Ammon's horn (tissue), 1 donor: ENCODE measurements at regions not wholly inside any gene's neighbourhood (a gene's known extent, or its start where the extent isn't known, plus 50 kb on each side); places are given as distances from the start of the nearest gene placed in this dataset.

ENCODE experiments used
- DNase-seq: peaks from one replicate; pipeline ENCODE4 v3.0.0-alpha.2; 2016; ENCODE audit warnings: low spot score

- DNase-seq = no peak
Measured at GRCh38 chr11:32002311-32002710, 88.6 kb upstream of the RCN1 start.

DNA sequence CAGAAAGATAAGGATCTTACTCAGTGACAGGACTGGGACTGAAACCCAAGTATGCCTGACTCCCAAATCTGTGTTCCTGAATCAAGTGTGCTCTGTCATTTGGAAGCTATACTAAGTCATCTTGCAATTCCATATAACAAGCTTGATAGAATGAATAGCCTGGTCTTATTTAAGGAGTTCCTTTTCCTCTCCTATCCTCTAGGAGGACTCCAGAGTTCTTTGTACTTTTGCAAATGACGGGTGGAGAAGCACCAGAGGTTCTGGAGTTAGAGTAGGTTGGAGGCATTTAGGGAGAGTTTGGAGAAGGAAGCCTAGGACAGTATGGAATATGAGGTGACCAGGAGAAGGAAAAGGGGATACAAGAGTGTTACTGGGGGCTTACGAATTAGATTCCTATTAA lies 92.9 kb upstream of the RCN1 start:
- DNase-seq = no peak

DNA sequence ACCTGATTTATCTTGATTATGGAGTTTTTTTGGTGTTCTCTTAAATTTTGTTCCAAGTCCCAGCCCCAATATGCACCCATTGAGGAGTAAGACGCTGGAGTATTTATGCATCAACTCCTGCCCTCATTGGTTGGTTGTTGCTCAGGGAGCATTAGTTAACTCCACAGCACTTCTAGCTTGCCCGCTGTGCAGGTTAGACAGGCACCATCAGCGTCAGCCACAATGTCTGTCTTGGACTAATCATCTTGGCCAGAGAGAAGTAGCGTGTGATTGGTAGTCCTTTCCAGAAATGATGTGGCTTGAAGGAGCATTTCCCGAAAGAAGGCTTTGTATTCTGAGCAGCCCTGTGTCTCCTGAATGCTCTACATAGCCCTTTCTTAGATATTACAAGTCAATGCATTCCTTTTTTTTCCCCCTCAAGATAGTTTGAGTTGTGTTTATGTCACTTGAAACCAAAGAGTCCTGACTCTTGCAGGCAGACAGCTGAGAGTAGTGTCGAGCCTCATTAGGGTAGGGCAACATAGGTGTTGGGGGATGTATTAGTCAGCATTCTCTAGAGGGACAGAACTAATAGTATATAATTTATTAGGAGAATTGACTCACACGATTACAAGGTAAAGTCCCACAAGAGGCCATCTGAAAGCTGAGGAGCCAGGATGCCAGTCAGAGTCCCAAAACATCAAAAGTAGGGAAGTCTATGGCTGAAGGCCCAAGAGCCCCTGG lies 94.6 kb upstream of the RCN1 start:
- no peak for DNase-seq

DNA sequence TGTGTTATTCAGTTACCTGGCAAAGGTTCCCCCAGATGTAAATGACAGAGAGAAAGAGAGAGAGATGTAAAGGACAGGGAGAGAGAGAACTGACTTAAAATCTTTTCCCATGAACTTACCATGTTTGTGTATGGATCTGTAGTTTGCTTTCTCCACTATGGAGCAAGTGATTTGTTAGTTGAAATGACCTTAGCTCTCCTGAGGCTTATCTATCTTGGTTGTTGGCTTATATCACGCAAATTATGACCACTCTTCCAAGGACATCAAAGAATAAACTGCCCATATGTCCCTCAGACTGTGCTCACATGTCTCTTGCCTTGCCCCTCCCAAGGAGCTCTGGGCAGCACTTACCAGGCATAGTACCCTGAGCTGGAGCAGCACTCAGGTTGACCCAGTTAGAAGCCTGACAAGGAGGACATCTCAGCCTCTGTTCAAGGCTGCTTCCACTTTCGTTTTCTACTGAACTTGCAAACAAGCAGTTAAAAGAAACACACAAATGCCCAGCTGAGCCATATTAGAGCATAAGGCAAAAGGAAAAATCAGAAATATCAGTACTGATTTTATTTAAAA lies 95.3 kb upstream of the RCN1 start:
- peak; percentile 17 for DNase-seq

- DNase-seq = peak; percentile 9
Measured at GRCh38 chr11:31995032-31995431, 95.8 kb upstream of the RCN1 start.

DNA sequence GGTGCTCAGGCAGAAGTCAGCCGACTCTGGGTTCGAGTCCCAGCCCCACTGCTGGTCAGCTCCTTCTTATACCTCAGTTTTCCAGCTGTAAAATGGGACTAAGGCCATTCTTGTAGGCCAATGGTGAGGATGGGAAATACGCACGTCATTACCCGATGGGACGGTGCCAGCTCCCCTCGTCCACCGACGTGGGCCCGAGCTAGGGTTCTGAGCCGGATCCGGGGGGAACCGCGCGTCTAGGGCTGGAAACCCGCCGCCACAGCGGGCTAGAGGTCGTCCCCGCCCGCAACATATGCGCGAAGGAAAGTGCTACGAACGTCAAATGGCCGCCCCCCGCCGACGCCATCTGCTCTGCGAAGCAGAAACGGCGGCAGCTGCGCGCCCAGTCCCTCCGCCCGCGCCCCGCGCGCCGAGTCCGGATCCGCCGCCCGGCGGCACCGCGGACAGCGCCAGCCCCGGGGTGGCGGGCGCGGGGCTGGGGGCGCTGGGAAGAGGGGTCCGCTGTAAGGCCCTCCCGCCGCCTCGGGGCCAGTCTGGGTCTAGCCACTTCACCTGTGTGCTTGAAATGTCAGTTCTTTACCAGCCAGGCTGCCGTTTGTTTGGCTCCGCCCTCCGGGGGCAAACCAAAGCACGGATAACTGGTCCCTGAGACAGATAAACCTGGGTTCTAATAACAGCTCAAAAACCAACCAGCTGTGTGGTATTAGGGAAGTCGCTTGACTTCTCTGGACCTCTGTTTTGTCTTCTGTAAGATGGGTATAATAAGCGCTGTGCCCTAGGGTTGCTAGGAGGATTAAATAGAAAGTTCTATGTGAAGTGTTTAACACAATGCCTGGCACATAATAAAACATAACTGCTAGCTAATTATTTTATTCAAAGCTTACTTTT lies 103.5 kb upstream of the RCN1 start:
- no peak for DNase-seq

DNA sequence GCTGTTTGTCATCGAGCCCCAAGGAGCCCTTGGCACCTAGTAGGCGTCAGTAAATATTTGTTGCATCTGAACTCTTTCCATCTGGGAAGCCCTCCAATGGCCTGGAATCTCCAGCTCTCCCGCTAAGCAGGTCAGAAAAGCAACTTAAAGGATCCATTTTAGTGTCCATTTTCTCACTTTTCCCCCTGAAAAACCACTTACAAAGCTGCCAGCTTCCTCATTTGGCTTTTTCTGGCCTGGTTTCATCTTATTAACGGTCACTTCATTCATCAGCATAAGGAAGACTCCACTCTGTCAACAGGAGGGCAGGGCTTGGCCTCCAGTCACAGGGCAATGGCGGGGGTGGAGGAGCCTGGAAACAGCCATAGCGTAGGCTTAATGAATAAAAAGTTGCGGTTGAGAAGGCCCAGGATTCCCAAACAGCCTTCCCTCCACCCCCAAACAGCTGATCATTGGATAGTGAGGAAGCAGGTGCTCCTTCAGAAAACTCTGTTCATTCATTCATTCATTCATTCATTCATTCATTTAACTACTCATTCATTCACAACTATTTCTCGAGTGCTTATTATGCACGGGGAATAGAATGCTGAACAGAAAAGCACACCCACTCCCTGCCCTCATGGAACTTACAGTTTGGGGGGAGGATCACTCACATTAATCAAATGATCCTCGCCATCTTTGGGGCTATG lies 104.5 kb upstream of the RCN1 start:
- DNase-seq = peak; percentile 44

- no peak for DNase-seq
Measured at GRCh38 chr11:31981457-31981856, 109.4 kb upstream of the RCN1 start.

DNA sequence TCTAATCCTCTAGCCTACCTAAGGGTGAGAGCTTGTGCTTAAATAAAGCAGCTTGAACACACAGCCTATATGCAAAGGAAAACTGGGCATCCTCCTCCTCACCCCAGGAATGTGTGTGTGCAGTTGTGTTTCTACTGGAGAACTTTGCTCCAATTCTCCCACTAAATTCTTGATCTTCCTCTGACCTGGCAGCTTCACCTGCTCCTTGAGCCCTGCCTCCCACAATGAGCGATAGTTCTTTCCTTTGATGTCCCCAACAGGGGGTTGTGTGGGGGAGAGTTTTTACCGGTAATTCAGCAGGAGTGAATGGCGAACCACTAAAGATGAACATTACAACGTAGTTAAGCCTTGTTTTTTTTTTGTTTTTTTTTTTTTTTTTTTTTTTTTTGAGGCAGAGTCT lies 113.5 kb upstream of the RCN1 start:
- no peak for DNase-seq

DNA sequence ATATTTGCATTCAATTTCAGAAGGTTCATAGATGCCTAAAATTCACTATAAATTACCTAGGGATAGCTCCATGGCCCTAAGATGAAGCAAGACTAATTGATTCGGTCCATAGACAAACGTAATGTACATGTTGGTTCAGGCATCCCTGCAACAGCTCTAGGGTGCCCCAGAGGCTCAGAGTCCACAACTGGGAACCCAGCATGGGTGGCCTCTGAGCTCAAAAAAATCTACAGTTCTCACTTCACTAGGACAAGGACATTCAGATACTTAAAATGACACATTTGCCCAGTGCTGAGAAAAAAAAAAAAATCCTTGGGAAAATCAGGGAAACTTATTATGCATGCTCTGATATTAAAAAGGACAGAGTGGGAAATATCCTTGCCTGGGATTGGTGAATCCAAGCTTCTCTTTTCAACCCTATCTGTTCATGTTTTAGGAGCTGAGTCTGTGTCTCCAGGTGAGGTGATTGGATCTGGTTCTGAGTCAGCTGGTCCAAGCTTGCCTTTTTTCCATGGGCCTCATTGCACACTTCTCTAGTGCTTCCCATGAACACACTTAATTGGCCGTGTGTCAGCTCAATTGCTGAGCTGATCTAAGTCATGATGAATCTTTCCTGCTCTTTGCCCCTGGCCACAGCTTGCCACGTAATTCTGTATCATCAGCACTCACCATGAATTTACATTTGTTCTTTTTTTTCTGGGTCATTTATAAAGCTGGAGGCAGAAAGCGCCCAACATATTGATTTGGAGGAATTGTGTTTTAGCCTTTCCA lies 116.3 kb upstream of the RCN1 start:
- no peak for DNase-seq

- DNase-seq = no peak
Measured at GRCh38 chr11:31973172-31973571, 117.7 kb upstream of the RCN1 start.

DNA sequence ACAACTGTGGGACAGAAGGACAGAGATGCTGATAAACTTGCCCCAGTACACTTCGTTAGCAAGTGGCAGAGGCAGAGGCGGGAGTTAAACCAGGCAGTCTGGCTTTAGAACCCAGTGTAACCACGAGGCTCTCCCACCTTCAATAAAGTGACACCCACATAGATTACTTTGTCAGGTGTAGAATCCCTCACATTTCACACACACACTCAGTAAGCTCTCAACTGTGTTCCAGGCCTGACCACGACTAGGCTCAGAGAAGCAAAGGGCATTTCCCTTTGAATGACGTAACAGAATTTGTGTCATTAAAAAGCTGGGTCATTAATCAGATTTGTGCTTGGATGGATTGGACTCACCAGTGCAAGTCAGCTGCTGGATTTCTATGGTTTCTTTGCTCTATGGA lies 118.3 kb upstream of the RCN1 start:
- DNase-seq = no peak

GRCh38 chr11:31969359-31969702 lies 121.5 kb upstream of the RCN1 start:
- no peak for DNase-seq

DNA sequence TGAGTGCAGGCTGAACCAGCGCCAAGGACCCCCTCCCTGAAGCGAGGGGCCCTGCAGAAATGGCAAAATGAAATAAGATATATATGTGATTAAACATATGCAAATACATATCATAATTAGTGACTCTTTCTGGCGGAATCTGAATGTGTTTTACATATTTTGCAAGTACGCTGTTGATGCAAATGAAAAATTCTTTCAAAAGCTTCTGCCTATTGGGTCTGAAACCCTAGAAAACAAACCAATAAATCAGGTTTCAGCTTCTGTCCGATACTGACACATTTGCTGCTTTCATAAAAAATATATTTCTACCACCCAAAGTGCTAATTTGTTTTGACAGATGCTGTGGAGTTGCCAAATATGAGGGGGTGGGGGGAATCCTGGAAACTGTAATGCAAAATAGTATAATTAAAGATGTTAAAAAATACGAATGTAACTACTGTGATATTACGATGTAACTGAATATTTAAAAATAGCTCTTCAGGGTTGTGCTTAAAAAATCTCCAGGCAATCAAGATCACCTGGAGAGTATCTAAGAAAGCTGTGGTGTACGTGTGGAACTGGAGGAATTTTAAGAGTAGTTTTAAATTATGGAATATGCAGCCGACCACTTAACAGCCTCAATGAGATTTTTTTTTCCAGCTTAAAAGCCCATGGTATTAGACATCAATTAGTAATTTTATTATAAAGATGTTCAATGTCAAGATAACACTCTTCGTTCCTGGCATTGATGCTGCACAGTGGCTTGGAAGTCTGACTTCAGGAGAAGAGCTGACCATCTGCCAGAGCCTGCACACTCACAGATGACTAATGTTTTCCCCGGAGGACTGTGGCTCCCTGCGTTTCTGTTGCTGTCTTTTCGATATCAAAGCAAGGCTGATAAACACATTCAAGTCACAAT lies 122.2 kb upstream of the RCN1 start:
- DNase-seq = peak; percentile 11

- no peak for DNase-seq
Measured at GRCh38 chr11:31967404-31968130, 123.3 kb upstream of the RCN1 start.

DNA sequence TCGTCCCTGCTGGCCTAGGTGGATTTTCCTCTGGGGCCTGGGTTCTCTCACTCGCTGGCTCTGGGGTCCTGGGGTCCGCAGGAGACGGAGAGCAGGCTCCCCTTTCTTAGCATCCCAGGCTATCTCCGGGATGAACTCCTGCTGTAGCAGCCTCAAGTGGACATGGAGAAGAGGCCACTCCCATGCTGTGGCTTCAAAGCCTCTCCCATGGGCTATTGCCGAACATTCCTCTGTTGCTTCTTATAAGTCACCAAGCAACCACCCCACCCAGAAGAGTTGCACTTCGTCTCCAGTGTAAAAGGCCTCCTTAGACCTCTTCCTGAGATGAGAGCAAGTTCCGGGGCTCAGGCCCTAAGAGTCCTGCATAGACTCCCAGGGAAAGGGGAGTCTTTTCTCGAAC lies 124.0 kb upstream of the RCN1 start:
- no peak for DNase-seq

DNA sequence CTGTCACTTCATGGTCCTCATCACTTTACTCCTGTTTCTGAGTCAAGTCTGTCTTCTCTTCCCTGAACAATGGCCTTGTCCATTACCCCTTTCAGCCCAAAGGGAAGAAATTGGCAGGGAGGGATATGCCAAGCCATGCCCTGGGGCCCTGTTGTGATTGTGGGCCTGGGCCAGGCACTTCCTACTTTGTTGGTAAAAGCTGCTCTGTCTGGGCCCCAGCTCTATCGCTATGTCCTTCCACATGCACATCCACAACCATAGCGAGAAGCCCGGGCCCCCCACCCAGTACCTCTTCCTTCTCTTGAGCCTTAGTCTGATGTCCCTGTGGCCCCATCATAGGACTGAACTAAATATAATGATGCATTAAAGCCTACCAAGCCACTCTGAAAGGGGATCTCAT lies 126.7 kb upstream of the RCN1 start:
- no peak for DNase-seq

GRCh38 chr11:31960126-31960525 lies 130.7 kb upstream of the RCN1 start:
- no peak for DNase-seq

GRCh38 chr11:31959716-31960115 lies 131.2 kb upstream of the RCN1 start:
- no peak for DNase-seq

GRCh38 chr11:31958076-31958735 lies 132.7 kb upstream of the RCN1 start:
- peak; percentile 58 for DNase-seq
